ENCODE measurements at regions not wholly inside any gene's neighbourhood (a gene's known extent, or its start where the extent isn't known, plus 50 kb on each side); places are given as distances from the start of the nearest gene placed in this dataset.
"Not testable (repeated sequence)": the region's sequence is repeated elsewhere in the genome, so short reads cannot be mapped to it uniquely, and the experiment has no call there.

GRCh38 chr21:9648331-9648730, 873.1 kb upstream of the TPTE start:
- not testable (repeated sequence) for TF ChIP-seq EZH2phosphoT487 (IDR thresholded peaks at IDR 0.05; ENCODE audit: borderline replicate concordance, low read length); CTCF (IDR thresholded peaks at IDR 0.05; ENCODE audit: low read depth, low read length, poor library complexity, severe bottlenecking)

Measured in DOHH2 (cell line).